Caki2 (cell line): ENCODE measurements at regions not wholly inside any gene's neighbourhood (a gene's known extent, or its start where the extent isn't known, plus 50 kb on each side); places are given as distances from the start of the nearest gene placed in this dataset.
"Not testable (repeated sequence)": the region's sequence is repeated elsewhere in the genome, so short reads cannot be mapped to it uniquely, and the experiment has no call there.

Experiments used
- DNase-seq: peaks from one replicate; pipeline ENCODE4 v3.0.0-alpha.2; 2015; ENCODE audit warnings: low read depth
- in situ Hi-C: cut with HindIII; loops from 2 replicates; pipeline ENCODE4 v1.10.0; 2016; ENCODE audit warnings: low sequenced_read_pairs, low pct_unique_long_range_greater_than_20kb, mixed read lengths

- in situ Hi-C loops: no loop called here
- no peak for DNase-seq
Observed at GRCh38 chr20:29296256-29297230, 1960.9 kb upstream of the DEFB115 start.

DNA sequence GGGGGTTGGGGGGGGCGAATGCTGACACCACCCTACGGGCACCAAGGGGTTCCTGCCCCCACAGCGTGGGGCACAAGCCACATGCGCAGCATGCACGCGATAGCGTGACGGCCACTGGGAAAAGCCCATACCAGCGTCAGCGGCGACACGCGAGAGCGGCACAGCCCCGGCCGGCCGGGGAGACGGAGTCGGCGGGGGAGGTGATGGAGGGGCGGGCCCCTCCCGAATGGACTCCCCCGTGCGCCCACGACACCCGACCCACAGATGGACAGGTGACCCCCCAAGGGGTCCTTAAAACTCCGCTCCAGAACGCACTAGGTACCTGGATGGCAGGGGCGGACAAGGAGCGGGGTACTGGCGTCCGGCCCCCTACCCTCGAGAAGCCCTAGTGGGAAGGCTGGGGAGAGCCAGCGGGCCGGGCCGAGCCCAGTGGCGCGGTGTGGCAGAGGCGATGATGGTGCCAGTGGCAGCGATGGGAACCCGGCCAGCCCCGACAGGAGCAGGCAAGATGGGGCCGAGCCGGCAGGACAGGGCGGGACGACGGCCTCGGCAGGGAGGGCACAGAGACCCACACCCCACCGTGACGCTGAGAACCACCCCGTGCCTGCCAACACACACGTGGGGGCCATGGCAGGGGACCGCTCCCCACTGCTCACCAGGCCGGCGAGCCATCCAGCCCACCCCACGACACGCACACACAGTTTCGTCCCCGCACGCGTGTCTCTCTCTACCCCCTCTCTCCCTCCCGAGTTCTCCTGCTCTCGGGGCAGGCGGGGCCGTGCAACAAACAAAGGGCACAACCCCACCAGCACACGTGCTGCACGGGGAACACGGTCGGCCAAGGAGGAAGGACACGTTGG lies 1959.8 kb upstream of the DEFB115 start:
- DNase-seq: no peak
- in situ Hi-C loops: no loop called here

DNA sequence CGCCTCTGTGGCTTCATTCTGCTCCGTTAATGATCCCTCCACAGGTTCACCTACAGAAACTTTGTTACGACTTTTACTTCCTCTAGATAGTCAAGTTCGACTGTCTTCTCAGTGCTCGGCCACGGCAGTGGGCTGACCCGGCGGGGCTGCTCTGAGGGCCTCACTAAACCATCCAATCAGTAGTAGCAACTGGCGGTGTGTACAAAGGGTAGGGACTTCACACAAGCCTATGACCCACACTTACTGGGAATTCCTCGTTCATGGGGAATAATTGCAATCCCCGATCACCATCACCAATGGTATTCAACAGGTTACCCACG lies 1959.2 kb upstream of the DEFB115 start:
- in situ Hi-C loops: no loop called here
- no peak for DNase-seq

DNA sequence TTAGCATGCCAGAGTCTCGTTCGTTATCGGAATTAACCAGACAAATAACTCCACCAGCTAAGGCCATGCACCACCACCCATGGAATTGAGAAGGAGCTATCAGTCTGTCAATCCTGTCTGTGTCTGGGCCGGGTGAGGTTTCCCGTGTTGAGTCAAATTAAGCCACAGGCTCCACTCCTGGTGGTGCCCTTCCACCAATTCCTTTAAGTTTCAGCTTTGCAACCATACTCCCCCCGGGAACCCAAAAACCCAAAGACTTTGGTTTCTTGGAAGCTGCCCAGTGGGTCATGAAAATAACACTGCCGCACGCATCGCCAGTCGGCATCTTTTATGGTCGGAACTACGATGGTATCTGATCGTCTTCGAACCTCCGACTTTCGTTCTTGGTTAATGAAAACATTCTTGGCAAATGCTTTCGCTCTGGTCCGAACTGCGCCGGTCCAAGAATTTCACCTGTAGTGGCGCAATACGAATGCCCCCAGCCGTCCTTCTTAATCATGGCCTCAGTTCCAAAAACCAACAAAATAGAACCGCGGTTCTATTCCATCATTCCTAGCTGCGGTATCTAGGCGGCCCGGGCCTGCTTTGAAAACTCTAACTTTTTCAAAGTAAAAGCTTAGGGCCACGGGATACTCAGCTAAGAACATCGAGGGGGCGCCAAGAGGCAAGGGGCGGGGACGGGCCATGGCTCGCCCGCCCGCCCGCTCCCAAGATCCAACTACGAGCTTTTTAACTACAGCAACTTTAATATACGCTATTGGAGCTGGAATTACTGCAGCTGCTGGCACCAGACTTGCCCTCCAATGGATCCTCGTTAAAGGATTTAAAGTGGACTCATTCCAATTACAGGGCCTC lies 1958.5 kb upstream of the DEFB115 start:
- in situ Hi-C loops: no loop called here
- no peak for DNase-seq

GRCh38 chr20:29299811-29300578 lies 1957.5 kb upstream of the DEFB115 start:
- in situ Hi-C loops: no loop called here

GRCh38 chr20:29300579-29301551 lies 1956.6 kb upstream of the DEFB115 start:
- in situ Hi-C loops: no loop called here
- DNase-seq: no peak

More at GRCh38 chr20:29299811-29300578, 1957.5 kb upstream of the DEFB115 start:
- DNase-seq: no peak

DNA sequence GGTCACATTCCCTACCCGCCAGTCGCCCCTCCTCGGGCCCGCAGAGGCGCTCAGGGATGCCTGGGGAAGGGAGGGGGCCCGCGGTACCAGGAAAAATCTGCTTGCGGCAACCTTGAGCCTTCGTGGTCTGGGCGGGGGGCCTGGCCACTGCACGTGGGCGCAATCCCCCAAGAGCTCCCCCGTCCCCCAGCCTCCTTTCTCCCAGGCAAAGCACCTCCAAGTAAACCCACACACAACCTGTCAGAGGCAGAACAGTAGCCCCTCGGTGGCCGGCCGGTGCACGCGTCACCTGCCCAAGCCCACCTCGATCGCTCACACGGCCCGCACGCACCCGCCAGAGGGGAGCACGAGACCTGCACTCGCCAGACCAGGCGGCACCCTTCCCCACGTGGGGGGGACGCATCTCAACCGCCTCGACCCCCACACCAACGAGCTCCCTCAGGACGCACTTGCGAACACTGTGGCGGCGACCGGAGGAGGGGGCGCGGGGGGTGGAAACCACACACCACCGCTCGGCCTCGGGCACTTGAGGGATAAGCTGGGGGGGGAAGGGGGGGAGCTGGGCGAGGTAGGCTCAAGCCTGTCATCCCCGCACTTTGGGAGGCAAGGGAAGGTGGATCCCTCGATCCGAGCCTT lies 1955.7 kb upstream of the DEFB115 start:
- in situ Hi-C loops: no loop called here
- DNase-seq: no peak

- DNase-seq: no peak
- in situ Hi-C loops: no loop called here
Observed at GRCh38 chr20:29302979-29303644, 1954.4 kb upstream of the DEFB115 start.

- in situ Hi-C loops: no loop called here
Observed at GRCh38 chr20:29306390-29307072, 1950.9 kb upstream of the DEFB115 start.

DNA sequence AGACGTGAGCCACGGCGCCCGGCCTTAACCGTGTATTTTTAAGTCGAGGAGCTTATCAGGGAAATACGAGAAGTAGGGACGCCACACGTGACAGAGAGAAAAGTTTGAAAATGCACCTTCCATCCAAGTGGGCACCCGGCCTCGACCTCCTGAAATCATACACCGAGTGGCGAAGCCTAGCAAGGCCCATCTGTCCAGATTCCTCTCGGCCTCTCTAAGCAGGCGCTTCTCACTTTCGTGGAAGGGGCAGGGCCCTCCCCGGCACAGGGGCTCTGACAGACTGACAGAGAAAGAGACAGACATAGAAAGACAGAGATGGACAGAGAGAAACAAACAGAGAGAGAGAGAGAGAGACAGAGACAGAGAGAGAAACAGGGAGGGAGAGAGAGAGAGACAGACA lies 1950.0 kb upstream of the DEFB115 start:
- in situ Hi-C loops, DNase-seq: not testable (repeated sequence)

More at GRCh38 chr20:29306390-29307072, 1950.9 kb upstream of the DEFB115 start:
- no peak for DNase-seq

DNA sequence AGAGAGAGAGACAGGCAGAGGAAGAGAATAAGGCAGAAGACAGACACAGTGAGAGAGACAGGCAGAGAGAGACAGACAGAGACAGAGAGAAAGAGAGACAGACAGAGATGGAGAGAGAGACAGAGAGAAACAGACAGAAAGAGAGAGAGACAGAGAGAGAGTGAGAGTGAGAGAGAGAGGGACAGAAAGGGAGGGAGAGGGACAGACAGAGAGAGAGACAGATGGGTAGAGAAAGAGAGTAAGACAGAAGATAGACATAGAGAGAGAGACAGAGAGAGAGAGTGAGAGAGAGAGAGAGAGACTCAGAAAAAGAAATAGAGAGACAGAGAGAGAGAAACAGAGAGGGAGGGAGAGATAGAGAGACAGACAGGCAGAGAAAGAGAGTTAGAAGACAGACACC lies 1948.5 kb upstream of the DEFB115 start:
- DNase-seq, in situ Hi-C loops: not testable (repeated sequence)

DNA sequence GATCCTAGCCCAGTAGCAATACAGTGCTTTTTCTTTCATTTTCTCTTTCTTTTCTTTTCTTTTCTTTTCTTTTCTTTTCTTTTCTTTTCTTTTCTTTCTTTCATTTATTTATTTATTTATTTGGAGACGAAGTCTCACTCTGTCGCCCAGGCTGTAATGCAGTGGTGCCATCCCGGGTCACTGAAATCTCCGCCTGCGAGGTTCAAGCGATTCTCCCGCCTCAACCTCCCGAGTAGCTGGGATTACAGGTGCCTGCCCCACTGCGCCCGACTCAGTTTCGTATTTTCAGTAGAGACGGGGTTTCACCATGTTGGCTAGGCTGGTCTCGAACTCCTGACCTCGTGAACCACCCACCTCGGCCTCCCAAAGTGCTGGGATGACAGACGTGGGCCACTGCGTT lies 1948.0 kb upstream of the DEFB115 start:
- in situ Hi-C loops, DNase-seq: not testable (repeated sequence)

GRCh38 chr20:29311046-29311445 lies 1946.4 kb upstream of the DEFB115 start:
- DNase-seq, in situ Hi-C loops: not testable (repeated sequence)

- in situ Hi-C loops, DNase-seq: not testable (repeated sequence)
Observed at GRCh38 chr20:29312679-29313078, 1944.8 kb upstream of the DEFB115 start.

DNA sequence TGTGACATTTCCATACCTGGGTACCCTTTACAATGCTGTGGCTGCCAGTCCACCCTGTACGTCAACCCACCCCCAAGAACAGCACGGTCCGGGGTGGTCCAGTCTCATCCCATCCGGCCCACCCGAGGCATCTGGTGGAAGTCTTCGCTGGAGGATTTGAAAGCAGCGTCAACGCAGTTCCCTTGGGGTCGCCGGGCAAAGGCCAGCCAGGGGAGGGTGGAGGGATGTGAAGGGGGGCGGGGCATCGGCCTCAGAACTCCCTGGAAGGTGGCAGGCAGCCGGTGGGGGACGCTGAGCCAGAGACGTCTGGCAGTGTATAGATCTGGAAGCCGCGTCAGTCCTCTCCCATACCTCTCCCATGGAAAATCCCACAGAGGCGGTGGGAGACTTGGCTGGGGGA lies 1944.0 kb upstream of the DEFB115 start:
- in situ Hi-C loops: no loop called here
- DNase-seq: no peak
